HepG2 (cell line): ENCODE measurements at regions not wholly inside any gene's neighbourhood (a gene's known extent, or its start where the extent isn't known, plus 50 kb on each side); places are given as distances from the start of the nearest gene placed in this dataset.

Experiments
- ATAC-seq: fragments of 200-7000 bp; cut with Tn5 transposase; 3 replicates; pipeline ENCODE4 v1.9.1; 2020; ENCODE audit warnings: mild to moderate bottlenecking, moderate library complexity
- BruUV-seq: library from RNA; stranded (reverse); fragments of 400-500 nt; replicated peaks from 2 replicates; lab custom pipeline; 2021; lab: Mats Ljungman, UMichigan
- CTCF ChIA-PET: fragments of 300-600 bp; formaldehyde crosslinking; extraction: SDS; loops from one replicate; lab custom pipeline; 2021; ENCODE audit warnings: low total read pairs, inconsistent platforms, low intra/inter-chr PET ratio; lab: Yijun Ruan, JAX
- POLR2A ChIA-PET: fragments of 350-600 bp; sonication (Branson Sonifier 250); formaldehyde crosslinking; loops from one replicate; lab custom pipeline; 2020; ENCODE audit warnings: antibody characterized with exemption, inconsistent platforms; lab: Yijun Ruan, JAX
- DNase-seq: peaks from one replicate; pipeline ENCODE4 v3.0.0-alpha.2; 2015; ENCODE audit warnings: low spot score
- FAIRE-seq: peaks from 3 replicates; lab custom pipeline; 2011; peaks lifted over from hg19 to GRCh38; lab: Jason Lieb, UNC
- H2AFZ ChIP-seq: one replicate; pipeline ENCODE4 v1.6.1; 2011; ENCODE audit warnings: low read length, inconsistent platforms
- H3K27ac ChIP-seq: fragments of 300-600 bp; 3 replicates; pipeline ENCODE4 v1.8.0; 2011; ENCODE audit warnings: mixed run types, mild to moderate bottlenecking, mixed read lengths, low read length, inconsistent platforms; ENCODE audit not compliant: insufficient read depth; ENCODE audit errors: extremely low read length
- H3K27me3 ChIP-seq, 2 experiments: fragments of 200-600 bp in 1 of 2; 2 replicates in 1 of 2; 3 replicates in 1 of 2; pipeline versions ENCODE4 v1.6.0 to v1.8.0; 2011; ENCODE audit warnings: low read length in 2 of 2, mild to moderate bottlenecking in 2 of 2, moderate library complexity in 2 of 2, inconsistent platforms in 1 of 2; ENCODE audit not compliant: insufficient read depth in 2 of 2, control insufficient read depth in 1 of 2
- H3K36me3 ChIP-seq, 2 experiments: fragments of 200-600 bp in 1 of 2; replicated peaks in 1 of 2; 2 replicates in 1 of 2; 3 replicates in 1 of 2; pipeline versions ENCODE4 v1.5.1 to v1.8.0; 2011; ENCODE audit warnings: low read length in 2 of 2, inconsistent platforms in 1 of 2; ENCODE audit not compliant: insufficient read depth in 2 of 2, control insufficient read depth in 1 of 2
- H3K4me1 ChIP-seq: 2 replicates; pipeline ENCODE4 v1.5.1; 2012; ENCODE audit warnings: low read length, inconsistent platforms; ENCODE audit not compliant: insufficient read depth
- H3K4me2 ChIP-seq: 2 replicates; pipeline ENCODE4 v1.6.0; 2011; ENCODE audit warnings: low read depth, low read length, inconsistent platforms
- H3K4me3 ChIP-seq, 3 experiments: fragments of 200-600 bp in 1 of 3; sonication (generic), shearing (Covaris generic) in 1 of 3; replicated peaks in 1 of 3; 2 replicates each; pipeline ENCODE4 v1.5.1; 2011 to 2016; ENCODE audit warnings: low read length in 3 of 3, inconsistent platforms in 2 of 3, low read depth in 2 of 3, mild to moderate bottlenecking in 2 of 3, control low read depth in 1 of 3, mixed read lengths in 1 of 3; ENCODE audit not compliant: insufficient read depth in 1 of 3
- H3K79me2 ChIP-seq: one replicate; pipeline ENCODE4 v1.6.1; 2011; ENCODE audit warnings: low read length, inconsistent platforms; ENCODE audit not compliant: insufficient read depth
- H3K9ac ChIP-seq: 2 replicates; pipeline ENCODE4 v1.6.0; 2011; ENCODE audit warnings: mild to moderate bottlenecking, low read depth, low read length, inconsistent platforms; ENCODE audit not compliant: insufficient read depth
- H3K9me3 ChIP-seq: 2 replicates; pipeline ENCODE4 v1.5.1; 2012; ENCODE audit warnings: mild to moderate bottlenecking, low read length
- H4K20me1 ChIP-seq: 2 replicates; pipeline ENCODE4 v1.6.0; 2011; ENCODE audit warnings: inconsistent platforms, mild to moderate bottlenecking, low read length, moderate library complexity; ENCODE audit not compliant: insufficient read depth
- ARHGAP35 ChIP-seq: sonication (generic); formaldehyde crosslinking; IDR thresholded peaks from 2 replicates; pipeline ENCODE4 v1.9.0; 2022; ENCODE audit warnings: mild to moderate bottlenecking, inconsistent platforms, moderate library complexity, missing genetic modification reagents, borderline replicate concordance
- GABPB1 ChIP-seq: IDR thresholded peaks from 2 replicates; pipeline ENCODE4 v1.6.1; 2016; ENCODE audit warnings: mild to moderate bottlenecking, missing genetic modification reagents, moderate library complexity, missing compliant biosample characterization
- KDM2A ChIP-seq: sonication (generic); formaldehyde crosslinking; IDR thresholded peaks from 2 replicates; pipeline ENCODE4 v1.4.0; 2020; ENCODE audit warnings: low read depth, missing genetic modification reagents, borderline replicate concordance
- KLF16 ChIP-seq, 2 experiments: sonication (generic) in 1 of 2; formaldehyde crosslinking in 1 of 2; IDR thresholded peaks; 2 replicates each; pipeline versions ENCODE4 v1.6.1 to v1.8.0; 2016 to 2023; ENCODE audit warnings: missing genetic modification reagents in 2 of 2, missing compliant biosample characterization in 1 of 2
- PCBP1 ChIP-seq: fragments of 200-400 bp; formaldehyde crosslinking; IDR thresholded peaks from 2 replicates; pipeline ENCODE4 v1.6.1; 2017; ENCODE audit warnings: mild to moderate bottlenecking, low read depth, low read length, borderline replicate concordance
- REPIN1 ChIP-seq: sonication (generic); formaldehyde crosslinking; IDR thresholded peaks from 2 replicates; pipeline ENCODE4 v1.8.0; 2022; ENCODE audit warnings: missing genetic modification reagents, low read depth, mild to moderate bottlenecking, borderline replicate concordance
- YEATS2 ChIP-seq: sonication (generic); formaldehyde crosslinking; IDR thresholded peaks from 2 replicates; pipeline ENCODE4 v1.4.0; 2020; ENCODE audit warnings: missing genetic modification reagents, borderline replicate concordance
- YY1 ChIP-seq: IDR thresholded peaks from 2 replicates; pipeline ENCODE4 v1.6.1; 2011; ENCODE audit warnings: low read length, low read depth, moderate library complexity, mild to moderate bottlenecking; ENCODE audit not compliant: insufficient read depth, insufficient replicate concordance
- ZC3H13 ChIP-seq: sonication (generic); formaldehyde crosslinking; IDR thresholded peaks from 2 replicates; pipeline ENCODE4 v1.8.1; 2023; ENCODE audit warnings: mild to moderate bottlenecking, missing genetic modification reagents, moderate library complexity
- ZNF260 ChIP-seq: sonication (generic); formaldehyde crosslinking; IDR thresholded peaks from 2 replicates; pipeline ENCODE4 v1.4.0; 2020; ENCODE audit warnings: missing genetic modification reagents, low read depth, mild to moderate bottlenecking, borderline replicate concordance
- ZNF263 ChIP-seq: sonication (generic); formaldehyde crosslinking; IDR thresholded peaks from 2 replicates; pipeline ENCODE4 v1.4.0; 2020; ENCODE audit warnings: missing genetic modification reagents
- ZNF337 ChIP-seq: sonication (generic); formaldehyde crosslinking; IDR thresholded peaks from 2 replicates; pipeline ENCODE4 v1.5.1; 2020; ENCODE audit warnings: missing genetic modification reagents, low read depth, mild to moderate bottlenecking, borderline replicate concordance
- ZNF33A ChIP-seq: sonication (generic); formaldehyde crosslinking; IDR thresholded peaks from 2 replicates; pipeline ENCODE4 v1.5.1; 2020; ENCODE audit warnings: missing genetic modification reagents, mild to moderate bottlenecking, moderate library complexity, borderline replicate concordance
- ZNF432 ChIP-seq: sonication (generic); formaldehyde crosslinking; IDR thresholded peaks from 2 replicates; pipeline ENCODE4 v1.5.0; 2020; ENCODE audit warnings: missing genetic modification reagents, mild to moderate bottlenecking, borderline replicate concordance
- ZNF652 ChIP-seq: IDR thresholded peaks from 2 replicates; pipeline ENCODE4 v1.6.1; 2016; ENCODE audit warnings: low read depth, borderline replicate concordance
- ZNF720 ChIP-seq: sonication (generic); formaldehyde crosslinking; IDR thresholded peaks from 2 replicates; pipeline ENCODE4 v1.4.0; 2020; ENCODE audit warnings: missing genetic modification reagents
- ZNF792 ChIP-seq: IDR thresholded peaks from 2 replicates; pipeline ENCODE4 v1.6.1; 2016
- WGBS: methylation state at CpG from one replicate; pipeline ENCODE4 v1.1.6; 2017; ENCODE audit warnings: low lambda C conversion rate; 5-methylcytosine and 5-hydroxymethylcytosine counted together
- in situ Hi-C: cut with HindIII; loops from 2 replicates; pipeline ENCODE4 v1.10.0; 2017; ENCODE audit warnings: low pct_unique_long_range_greater_than_20kb; ENCODE audit not compliant: extremely low pct_ligation_motif_present
- intact Hi-C: fragments of 100-400 bp; cut with micrococcal nuclease; formaldehyde crosslinking; loops from one replicate; pipeline ENCODE4 v1.10.0; 2022; ENCODE audit not compliant: unreplicated experiment
- TF ChIP-seq, protein P1 (sequence below): sonication (generic); formaldehyde crosslinking; IDR thresholded peaks from 2 replicates; pipeline ENCODE4 v1.4.0; 2020; ENCODE audit warnings: missing genetic modification reagents
- TF ChIP-seq, protein P2 (sequence below): sonication (generic); formaldehyde crosslinking; IDR thresholded peaks from 2 replicates; pipeline ENCODE4 v1.4.0; 2020; ENCODE audit warnings: missing genetic modification reagents
- TF ChIP-seq, protein P3 (sequence below): sonication (generic); formaldehyde crosslinking; IDR thresholded peaks from 2 replicates; pipeline ENCODE4 v1.4.0; 2020; ENCODE audit warnings: missing genetic modification reagents, borderline replicate concordance

GRCh38 chr2:17184512-17184911 lies 333.7 kb downstream of the RAD51AP2 start:
- 6% methylated on average over 2 of the region's 2 CpGs for WGBS
- Histone ChIP-seq H3K4me2 (no peak overlapping the region), H3K9ac (no peak overlapping the region), H3K79me2 (no peaks in the 10 kb centered on the region), H3K4me3 (no peak overlapping the region), H2AFZ (no peak overlapping the region), H3K36me3 (no peaks in the 10 kb centered on the region), H4K20me1 (no peaks in the 10 kb centered on the region), H3K27ac (no peak overlapping the region), H3K4me1 (no peaks in the 10 kb centered on the region), H3K27me3 (no peaks in the 10 kb centered on the region), H3K9me3 (no peaks in the 10 kb centered on the region)
- POLR2A ChIA-PET: no interaction called here
- DNase-seq: no peak
- intact Hi-C loops (no loop called here), in situ Hi-C loops (no loop called here)
- no peak for ATAC-seq
- TF ChIP-seq, protein P1, sequence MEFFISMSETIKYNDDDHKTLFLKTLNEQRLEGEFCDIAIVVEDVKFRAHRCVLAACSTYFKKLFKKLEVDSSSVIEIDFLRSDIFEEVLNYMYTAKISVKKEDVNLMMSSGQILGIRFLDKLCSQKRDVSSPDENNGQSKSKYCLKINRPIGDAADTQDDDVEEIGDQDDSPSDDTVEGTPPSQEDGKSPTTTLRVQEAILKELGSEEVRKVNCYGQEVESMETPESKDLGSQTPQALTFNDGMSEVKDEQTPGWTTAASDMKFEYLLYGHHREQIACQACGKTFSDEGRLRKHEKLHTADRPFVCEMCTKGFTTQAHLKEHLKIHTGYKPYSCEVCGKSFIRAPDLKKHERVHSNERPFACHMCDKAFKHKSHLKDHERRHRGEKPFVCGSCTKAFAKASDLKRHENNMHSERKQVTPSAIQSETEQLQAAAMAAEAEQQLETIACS (CRISPR knock-in tag): no peak
- TF ChIP-seq YY1: no peak
- no peak for TF ChIP-seq ZNF432
- no peak for TF ChIP-seq KLF16 (CRISPR knock-in tag; IDR thresholded peaks at IDR 0.05)
- no peak for TF ChIP-seq ZNF33A (CRISPR knock-in tag)
- no peak for TF ChIP-seq ZNF720
- no peak for TF ChIP-seq GABPB1 (CRISPR knock-in tag)
- TF ChIP-seq REPIN1: no peak
- no peak for TF ChIP-seq ZNF652 (CRISPR knock-in tag)
- no peak for TF ChIP-seq YEATS2 (CRISPR knock-in tag)
- TF ChIP-seq, protein P2, sequence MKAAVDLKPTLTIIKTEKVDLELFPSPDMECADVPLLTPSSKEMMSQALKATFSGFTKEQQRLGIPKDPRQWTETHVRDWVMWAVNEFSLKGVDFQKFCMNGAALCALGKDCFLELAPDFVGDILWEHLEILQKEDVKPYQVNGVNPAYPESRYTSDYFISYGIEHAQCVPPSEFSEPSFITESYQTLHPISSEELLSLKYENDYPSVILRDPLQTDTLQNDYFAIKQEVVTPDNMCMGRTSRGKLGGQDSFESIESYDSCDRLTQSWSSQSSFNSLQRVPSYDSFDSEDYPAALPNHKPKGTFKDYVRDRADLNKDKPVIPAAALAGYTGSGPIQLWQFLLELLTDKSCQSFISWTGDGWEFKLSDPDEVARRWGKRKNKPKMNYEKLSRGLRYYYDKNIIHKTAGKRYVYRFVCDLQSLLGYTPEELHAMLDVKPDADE (CRISPR knock-in tag): no peak
- no peak for TF ChIP-seq ZNF792 (CRISPR knock-in tag)
- no peak for TF ChIP-seq ZNF263 (CRISPR knock-in tag)
- no peak for TF ChIP-seq ZNF337 (CRISPR knock-in tag)
- TF ChIP-seq ZNF260: no peak
- no peak for TF ChIP-seq ZC3H13 (CRISPR knock-in tag)
- TF ChIP-seq ARHGAP35 (CRISPR knock-in tag): no peak
- no peak for TF ChIP-seq PCBP1
- TF ChIP-seq, protein P3, sequence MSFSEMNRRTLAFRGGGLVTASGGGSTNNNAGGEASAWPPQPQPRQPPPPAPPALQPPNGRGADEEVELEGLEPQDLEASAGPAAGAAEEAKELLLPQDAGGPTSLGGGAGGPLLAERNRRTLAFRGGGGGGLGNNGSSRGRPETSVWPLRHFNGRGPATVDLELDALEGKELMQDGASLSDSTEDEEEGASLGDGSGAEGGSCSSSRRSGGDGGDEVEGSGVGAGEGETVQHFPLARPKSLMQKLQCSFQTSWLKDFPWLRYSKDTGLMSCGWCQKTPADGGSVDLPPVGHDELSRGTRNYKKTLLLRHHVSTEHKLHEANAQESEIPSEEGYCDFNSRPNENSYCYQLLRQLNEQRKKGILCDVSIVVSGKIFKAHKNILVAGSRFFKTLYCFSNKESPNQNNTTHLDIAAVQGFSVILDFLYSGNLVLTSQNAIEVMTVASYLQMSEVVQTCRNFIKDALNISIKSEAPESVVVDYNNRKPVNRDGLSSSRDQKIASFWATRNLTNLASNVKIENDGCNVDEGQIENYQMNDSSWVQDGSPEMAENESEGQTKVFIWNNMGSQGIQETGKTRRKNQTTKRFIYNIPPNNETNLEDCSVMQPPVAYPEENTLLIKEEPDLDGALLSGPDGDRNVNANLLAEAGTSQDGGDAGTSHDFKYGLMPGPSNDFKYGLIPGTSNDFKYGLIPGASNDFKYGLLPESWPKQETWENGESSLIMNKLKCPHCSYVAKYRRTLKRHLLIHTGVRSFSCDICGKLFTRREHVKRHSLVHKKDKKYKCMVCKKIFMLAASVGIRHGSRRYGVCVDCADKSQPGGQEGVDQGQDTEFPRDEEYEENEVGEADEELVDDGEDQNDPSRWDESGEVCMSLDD (CRISPR knock-in tag): no peak
- TF ChIP-seq KDM2A (CRISPR knock-in tag): no peak
- FAIRE-seq: no peak
- BruUV-seq: no TSS peak
- CTCF ChIA-PET: no interaction called here
